ENCODE measurements at regions not wholly inside any gene's neighbourhood (a gene's known extent, or its start where the extent isn't known, plus 50 kb on each side); places are given as distances from the start of the nearest gene placed in this dataset.
"Not testable (repeated sequence)": the region's sequence is repeated elsewhere in the genome, so short reads cannot be mapped to it uniquely, and the experiment has no call there.

GRCh38 chr6:28603891-28604290 is 78.2 kb downstream of the GPX5 start:
- no peak overlapping the region for H3K4me3 ChIP-seq
- no peak for ATAC-seq (replicated peaks in 6 of 8)
- no peak overlapping the region for H3K27ac ChIP-seq
- in situ Hi-C loops (cut with MboI; ENCODE audit: low pct_unique_long_range_greater_than_20kb in 2 of 9, low sequenced_read_pairs in 9 of 9, unreplicated experiment in 9 of 9), result no loop called here
- H3K4me1 ChIP-seq (replicated peaks in 1 of 2), result peaks cover 11 to 16% of the 10 kb centered on the region in 2 donors
- 0 to 83% (median 33%) methylated on average over 1 of the region's 1 CpG; no CpG with 5 or more reads in 3 of the 10 experiments for WGBS, 10 experiments

GRCh38 chr6:28606424-28607391 is 81.0 kb downstream of the GPX5 start:
- peak overlapping the region; percentile 92 to 95 for H3K27ac ChIP-seq
- 0 to 18% (median 6%) methylated on average over 7 to 22 of the region's 30 CpGs for WGBS, 10 experiments
- peaks cover 11 to 16% of the 10 kb centered on the region in 2 donors for H3K4me1 ChIP-seq (replicated peaks in 1 of 2)
- in situ Hi-C loops (cut with MboI; ENCODE audit: low pct_unique_long_range_greater_than_20kb in 2 of 9, low sequenced_read_pairs in 9 of 9, unreplicated experiment in 9 of 9), result no loop called here
- peak overlapping the region; percentile 32 to 58 (median 45) for H3K4me3 ChIP-seq
- peak; percentile 96 to 99 (median 98) for ATAC-seq (replicated peaks in 6 of 8)

- Histone ChIP-seq H3K27ac (peak overlapping the region; percentile 92 to 95), H3K4me3 (no peak overlapping the region), H3K4me1 (replicated peaks in 1 of 2) (peaks cover 11 to 16% of the 10 kb centered on the region in 2 donors)
- in situ Hi-C loops (cut with MboI; ENCODE audit: low pct_unique_long_range_greater_than_20kb in 2 of 9, low sequenced_read_pairs in 9 of 9, unreplicated experiment in 9 of 9), result no loop called here
- no peak for ATAC-seq (replicated peaks in 6 of 8)
- WGBS, 10 experiments, result 35 to 100% (median 80%) methylated on average over 1 to 9 of the region's 9 CpGs; no CpG with 5 or more reads in 2 of the 10 experiments
These were observed 82.3 kb downstream of the GPX5 start for GRCh38 chr6:28607990-28608389.

GRCh38 chr6:28609672-28610071 is 84.0 kb downstream of the GPX5 start:
- no peak overlapping the region for H3K4me3 ChIP-seq
- 18 to 90% (median 83%) methylated on average over 1 to 3 of the region's 3 CpGs; no CpG with 5 or more reads in 5 of the 10 experiments for WGBS, 10 experiments
- ATAC-seq (replicated peaks in 6 of 8), result no peak
- peaks cover 11 to 16% of the 10 kb centered on the region in 2 donors for H3K4me1 ChIP-seq (replicated peaks in 1 of 2)
- H3K27ac ChIP-seq, result no peak overlapping the region
- in situ Hi-C loops (cut with MboI; ENCODE audit: low pct_unique_long_range_greater_than_20kb in 2 of 9, low sequenced_read_pairs in 9 of 9, unreplicated experiment in 9 of 9), result no loop called here

- ATAC-seq (replicated peaks in 6 of 8), result no peak
- no peak overlapping the region for H3K27ac ChIP-seq
- 42 to 100% (median 88%) methylated on average over 1 to 7 of the region's 7 CpGs; no CpG with 5 or more reads in 1 of the 10 experiments for WGBS, 10 experiments
- in situ Hi-C loops (cut with MboI; ENCODE audit: low pct_unique_long_range_greater_than_20kb in 2 of 9, low sequenced_read_pairs in 9 of 9, unreplicated experiment in 9 of 9), result no loop called here
- no peak overlapping the region for H3K4me3 ChIP-seq
- peaks cover 14 to 15% of the 10 kb centered on the region in 2 donors for H3K4me1 ChIP-seq (replicated peaks in 1 of 2)
These were observed 89.9 kb downstream of the GPX5 start for GRCh38 chr6:28615616-28615954.

GRCh38 chr6:28615955-28616747 is 90.5 kb downstream of the GPX5 start:
- ATAC-seq (replicated peaks in 6 of 8), result no peak
- H3K27ac ChIP-seq, result no peak overlapping the region
- WGBS, 10 experiments, result 55 to 94% (median 70%) methylated on average over 1 to 26 of the region's 52 CpGs; no CpG with 5 or more reads in 1 of the 10 experiments
- in situ Hi-C loops (cut with MboI; ENCODE audit: low pct_unique_long_range_greater_than_20kb in 2 of 9, low sequenced_read_pairs in 9 of 9, unreplicated experiment in 9 of 9), result no loop called here
- no peak overlapping the region for H3K4me3 ChIP-seq
- H3K4me1 ChIP-seq (replicated peaks in 1 of 2), result peaks cover 15% of the 10 kb centered on the region in 2 donors

- in situ Hi-C loops (cut with MboI; ENCODE audit: low pct_unique_long_range_greater_than_20kb in 2 of 9, low sequenced_read_pairs in 9 of 9, unreplicated experiment in 9 of 9), result no loop called here
- peak in 5 of 8 experiments; percentile 69 to 99 (median 96) for ATAC-seq (replicated peaks in 6 of 8)
- Histone ChIP-seq H3K27ac (peak overlapping the region in 1 of 2 donors; percentile 26), H3K4me1 (replicated peaks in 1 of 2) (peaks cover 18% of the 10 kb centered on the region in 2 donors), H3K4me3 (no peak overlapping the region)
These were observed 93.3 kb downstream of the GPX5 start for GRCh38 chr6:28618898-28619555.

- H3K4me3 ChIP-seq, result peak overlapping the region; percentile 25 to 48 (median 36)
- 10 to 78% methylated on average over 2 to 4 of the region's 22 CpGs; no CpG with 5 or more reads in 8 of the 10 experiments for WGBS, 10 experiments
- H3K4me1 ChIP-seq (replicated peaks in 1 of 2), result peaks cover 18% of the 10 kb centered on the region in 2 donors
- in situ Hi-C loops (cut with MboI; ENCODE audit: low pct_unique_long_range_greater_than_20kb in 2 of 9, low sequenced_read_pairs in 9 of 9, unreplicated experiment in 9 of 9); ATAC-seq (replicated peaks in 6 of 8): not testable (repeated sequence)
- peak overlapping the region; percentile 28 to 63 for H3K27ac ChIP-seq
These were observed 95.6 kb downstream of the GPX5 start for GRCh38 chr6:28621268-28621667.

GRCh38 chr6:28623242-28623641 is 97.6 kb downstream of the GPX5 start:
- in situ Hi-C loops (cut with MboI; ENCODE audit: low pct_unique_long_range_greater_than_20kb in 2 of 9, low sequenced_read_pairs in 9 of 9, unreplicated experiment in 9 of 9); H3K27ac ChIP-seq; H3K4me3 ChIP-seq; ATAC-seq (replicated peaks in 6 of 8): not testable (repeated sequence)
- WGBS, 10 experiments, result no CpG with 5 or more reads among the region's 3 CpGs
- peaks cover 14 to 17% of the 10 kb centered on the region in 2 donors for H3K4me1 ChIP-seq (replicated peaks in 1 of 2)

- in situ Hi-C loops (cut with MboI; ENCODE audit: low pct_unique_long_range_greater_than_20kb in 2 of 9, low sequenced_read_pairs in 9 of 9, unreplicated experiment in 9 of 9); H3K4me1 ChIP-seq (replicated peaks in 1 of 2); ATAC-seq (replicated peaks in 6 of 8); H3K27ac ChIP-seq; H3K4me3 ChIP-seq: not testable (repeated sequence)
- WGBS, 10 experiments, result no CpG with 5 or more reads among the region's 2 CpGs
These were observed 100.7 kb downstream of the GPX5 start for GRCh38 chr6:28626386-28626785.

- WGBS, 10 experiments, result 14 to 100% (median 85%) methylated on average over 1 to 5 of the region's 5 CpGs
- ATAC-seq (replicated peaks in 6 of 8), result no peak
- no peak overlapping the region for H3K27ac ChIP-seq
- in situ Hi-C loops (cut with MboI; ENCODE audit: low pct_unique_long_range_greater_than_20kb in 2 of 9, low sequenced_read_pairs in 9 of 9, unreplicated experiment in 9 of 9), result no loop called here
- H3K4me3 ChIP-seq, result no peak overlapping the region
- peaks cover 7 to 8% of the 10 kb centered on the region in 2 donors for H3K4me1 ChIP-seq (replicated peaks in 1 of 2)
These were observed 106.7 kb downstream of the GPX5 start for GRCh38 chr6:28632326-28632851.

- ATAC-seq (replicated peaks in 6 of 8), result peak in 3 of 8 experiments; percentile 9 to 14 (median 14)
- Histone ChIP-seq H3K4me3 (no peak overlapping the region), H3K27ac (no peak overlapping the region), H3K4me1 (replicated peaks in 1 of 2) (peaks cover 7 to 8% of the 10 kb centered on the region in 2 donors)
- WGBS, 10 experiments, result 17 to 100% (median 73%) methylated on average over 3 to 21 of the region's 28 CpGs
- in situ Hi-C loops (cut with MboI; ENCODE audit: low pct_unique_long_range_greater_than_20kb in 2 of 9, low sequenced_read_pairs in 9 of 9, unreplicated experiment in 9 of 9), result no loop called here
These were observed 107.9 kb downstream of the GPX5 start for GRCh38 chr6:28633445-28634215.

Measured in motor neuron (in vitro differentiated cells).